ENCODE measurements at regions not wholly inside any gene's neighbourhood (a gene's known extent, or its start where the extent isn't known, plus 50 kb on each side); places are given as distances from the start of the nearest gene placed in this dataset.
A peak's percentile ranks its signal among the peaks of the same experiment; 100 is the strongest.

- TF ChIP-seq, protein P1, sequence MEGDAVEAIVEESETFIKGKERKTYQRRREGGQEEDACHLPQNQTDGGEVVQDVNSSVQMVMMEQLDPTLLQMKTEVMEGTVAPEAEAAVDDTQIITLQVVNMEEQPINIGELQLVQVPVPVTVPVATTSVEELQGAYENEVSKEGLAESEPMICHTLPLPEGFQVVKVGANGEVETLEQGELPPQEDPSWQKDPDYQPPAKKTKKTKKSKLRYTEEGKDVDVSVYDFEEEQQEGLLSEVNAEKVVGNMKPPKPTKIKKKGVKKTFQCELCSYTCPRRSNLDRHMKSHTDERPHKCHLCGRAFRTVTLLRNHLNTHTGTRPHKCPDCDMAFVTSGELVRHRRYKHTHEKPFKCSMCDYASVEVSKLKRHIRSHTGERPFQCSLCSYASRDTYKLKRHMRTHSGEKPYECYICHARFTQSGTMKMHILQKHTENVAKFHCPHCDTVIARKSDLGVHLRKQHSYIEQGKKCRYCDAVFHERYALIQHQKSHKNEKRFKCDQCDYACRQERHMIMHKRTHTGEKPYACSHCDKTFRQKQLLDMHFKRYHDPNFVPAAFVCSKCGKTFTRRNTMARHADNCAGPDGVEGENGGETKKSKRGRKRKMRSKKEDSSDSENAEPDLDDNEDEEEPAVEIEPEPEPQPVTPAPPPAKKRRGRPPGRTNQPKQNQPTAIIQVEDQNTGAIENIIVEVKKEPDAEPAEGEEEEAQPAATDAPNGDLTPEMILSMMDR (IDR thresholded peaks at IDR 0.05 in 8 of 11, conservative IDR thresholded peaks at IDR 0.05 in 3 of 11), result peak; percentile 68 to 94 (median 90)
- TF ChIP-seq POLR2AphosphoS5 (IDR thresholded peaks at IDR 0.05) (peak in 1 of 3 donors; percentile 26), POLR2A (IDR thresholded peaks at IDR 0.05) (no peak)
Measured at GRCh38 chr12:98397323-98398105, 117.9 kb upstream of the TMPO start.

Measured in spleen (tissue), 7 donors.